ENCODE measurements at regions not wholly inside any gene's neighbourhood (a gene's known extent, or its start where the extent isn't known, plus 50 kb on each side); places are given as distances from the start of the nearest gene placed in this dataset.
A peak's percentile ranks its signal among the peaks of the same experiment; 100 is the strongest.
"Not testable (repeated sequence)": the region's sequence is repeated elsewhere in the genome, so short reads cannot be mapped to it uniquely, and the experiment has no call there.

DNA sequence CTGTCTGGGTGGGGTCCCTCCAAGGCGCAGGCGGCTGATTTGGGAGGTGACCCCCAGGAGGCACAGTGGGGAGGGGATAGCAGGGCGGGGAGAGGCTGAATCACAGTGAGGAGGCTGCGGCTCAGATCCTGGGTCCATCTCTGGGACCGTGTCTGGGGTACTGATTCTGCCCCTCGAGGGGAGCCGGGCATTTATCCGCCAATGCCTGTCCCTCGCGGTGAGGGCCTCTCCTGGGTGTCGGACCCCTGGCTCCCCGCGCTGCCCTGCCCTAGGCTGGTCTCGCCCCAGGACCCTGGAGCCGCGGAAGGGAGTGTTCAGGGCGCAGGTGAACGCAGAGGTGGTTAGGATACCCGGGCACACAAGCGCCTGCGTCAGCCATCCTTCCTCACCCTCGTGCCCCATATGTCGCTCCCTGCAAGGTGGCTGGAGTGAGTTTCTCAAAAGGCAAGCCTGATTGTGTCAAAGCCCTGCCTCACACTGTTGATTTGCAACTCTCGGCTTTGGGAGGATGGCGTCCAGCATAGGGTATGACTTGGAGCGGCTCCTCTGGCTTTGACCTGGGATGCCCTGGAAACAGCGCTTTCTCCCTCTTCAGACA lies 530.9 kb downstream of the PTPRU start:
- no peak for DNase-seq

DNA sequence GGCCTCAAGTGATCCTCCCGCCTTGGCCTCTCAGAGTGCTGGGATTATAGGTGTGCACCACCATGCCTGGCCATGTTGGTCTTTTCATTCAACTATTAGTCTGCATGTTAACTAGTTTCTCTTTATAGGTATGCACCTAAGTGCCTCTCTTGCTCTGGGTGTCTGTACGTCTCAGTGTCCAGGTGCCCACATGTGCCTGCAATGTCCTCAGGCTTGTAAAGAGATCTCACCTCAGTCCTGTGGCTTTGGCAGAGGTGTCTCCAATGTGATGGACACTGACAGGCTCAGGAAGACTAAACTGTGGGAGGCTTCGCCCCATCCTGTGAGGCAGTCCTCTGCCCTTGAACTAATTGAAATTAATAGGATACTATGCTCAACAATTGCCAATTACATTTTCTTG lies 526.3 kb downstream of the PTPRU start:
- no peak for DNase-seq

DNA sequence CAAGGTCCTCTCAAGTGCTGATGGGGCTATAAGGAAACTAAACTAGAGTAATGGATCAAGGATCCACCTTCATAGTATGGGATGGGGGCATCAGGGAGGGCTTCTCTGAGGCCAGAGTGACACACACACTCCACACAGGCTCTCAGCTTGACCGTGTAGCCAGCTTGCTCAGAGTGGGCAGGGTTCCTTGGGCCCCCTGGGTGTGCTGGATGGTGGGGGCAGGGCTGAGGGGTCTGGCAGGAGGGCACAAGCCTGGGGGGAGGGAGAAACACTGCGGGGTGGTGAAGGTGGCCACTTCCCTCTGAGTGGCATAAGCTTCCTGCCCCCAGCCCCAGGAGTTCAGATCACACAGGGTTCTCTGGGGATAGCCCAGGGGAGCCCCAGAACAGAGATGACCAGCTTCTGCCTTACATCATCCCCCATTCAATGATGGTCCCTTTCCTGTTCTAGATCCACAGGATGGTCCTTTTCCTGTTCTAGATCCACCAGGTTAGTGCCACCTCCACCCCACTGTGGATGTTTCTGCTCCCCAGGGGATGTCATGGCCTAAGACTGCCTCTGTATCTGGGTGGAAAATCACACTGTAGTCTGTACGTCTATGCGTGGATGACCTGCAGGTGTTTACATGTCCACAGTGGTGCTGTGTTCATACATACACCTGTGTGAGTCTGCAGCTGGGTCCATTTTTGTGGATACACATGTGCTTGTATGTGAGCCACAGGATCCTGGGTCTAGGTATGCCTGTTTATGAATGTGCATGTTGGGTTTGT lies 525.0 kb downstream of the PTPRU start:
- no peak for DNase-seq

DNA sequence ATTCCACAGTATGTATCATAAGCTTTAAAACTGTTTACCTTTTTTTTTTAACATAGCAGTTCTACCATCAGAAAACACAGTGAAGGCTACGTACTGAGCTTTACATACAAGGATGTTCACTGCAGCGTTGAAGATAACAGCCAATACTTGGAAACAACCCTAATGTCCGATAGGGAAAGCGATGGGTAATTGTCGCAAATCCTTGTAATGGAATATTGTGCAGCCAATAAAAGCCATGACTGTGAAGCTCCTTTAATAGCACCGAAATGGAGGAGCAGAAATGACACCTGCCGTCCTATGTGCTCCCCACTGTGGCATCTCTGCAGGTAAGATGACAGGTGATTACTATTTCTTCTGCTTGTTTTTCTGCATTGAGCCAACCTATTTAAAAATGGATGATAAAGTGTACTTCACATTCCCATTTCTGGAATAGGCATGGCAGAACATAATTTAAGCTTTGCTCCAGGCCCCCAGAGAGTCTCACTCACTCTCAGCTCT lies 523.8 kb downstream of the PTPRU start:
- no peak for DNase-seq

DNA sequence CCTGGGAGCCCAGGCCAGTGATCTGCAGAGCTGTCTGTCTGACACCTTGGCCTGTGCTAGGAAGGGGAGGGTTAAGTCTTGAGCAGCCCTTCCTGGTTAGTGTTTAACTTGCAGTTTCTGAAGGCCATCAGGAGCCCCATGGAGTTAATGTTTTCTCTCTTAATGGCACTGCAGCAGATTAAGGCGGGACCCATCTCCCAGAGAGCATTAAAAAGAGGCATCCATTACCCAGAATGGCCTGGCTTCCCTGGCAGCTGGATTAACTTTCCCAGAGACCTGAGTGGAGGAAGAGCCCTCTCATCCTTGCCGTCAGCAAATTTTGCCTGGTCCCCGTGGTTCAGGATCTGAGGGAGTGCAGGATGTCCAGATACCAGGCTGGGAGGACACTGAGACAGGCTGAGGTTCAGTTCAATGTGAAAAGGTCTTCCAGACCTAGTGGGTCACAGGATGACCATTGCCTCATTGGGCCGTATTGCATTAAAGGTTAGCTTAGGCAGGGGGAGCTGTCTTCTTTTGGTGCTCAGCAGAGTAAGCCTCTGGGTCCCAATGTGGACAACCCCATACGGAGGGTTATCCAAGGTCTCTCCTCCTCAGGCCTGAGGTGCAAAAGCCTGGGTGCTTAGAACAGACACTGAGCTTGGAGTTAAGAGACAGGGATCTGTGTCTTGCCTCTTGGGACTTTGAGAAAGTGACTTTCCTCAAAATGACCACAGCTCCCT lies 522.6 kb downstream of the PTPRU start:
- DNase-seq = peak; percentile 61

DNA sequence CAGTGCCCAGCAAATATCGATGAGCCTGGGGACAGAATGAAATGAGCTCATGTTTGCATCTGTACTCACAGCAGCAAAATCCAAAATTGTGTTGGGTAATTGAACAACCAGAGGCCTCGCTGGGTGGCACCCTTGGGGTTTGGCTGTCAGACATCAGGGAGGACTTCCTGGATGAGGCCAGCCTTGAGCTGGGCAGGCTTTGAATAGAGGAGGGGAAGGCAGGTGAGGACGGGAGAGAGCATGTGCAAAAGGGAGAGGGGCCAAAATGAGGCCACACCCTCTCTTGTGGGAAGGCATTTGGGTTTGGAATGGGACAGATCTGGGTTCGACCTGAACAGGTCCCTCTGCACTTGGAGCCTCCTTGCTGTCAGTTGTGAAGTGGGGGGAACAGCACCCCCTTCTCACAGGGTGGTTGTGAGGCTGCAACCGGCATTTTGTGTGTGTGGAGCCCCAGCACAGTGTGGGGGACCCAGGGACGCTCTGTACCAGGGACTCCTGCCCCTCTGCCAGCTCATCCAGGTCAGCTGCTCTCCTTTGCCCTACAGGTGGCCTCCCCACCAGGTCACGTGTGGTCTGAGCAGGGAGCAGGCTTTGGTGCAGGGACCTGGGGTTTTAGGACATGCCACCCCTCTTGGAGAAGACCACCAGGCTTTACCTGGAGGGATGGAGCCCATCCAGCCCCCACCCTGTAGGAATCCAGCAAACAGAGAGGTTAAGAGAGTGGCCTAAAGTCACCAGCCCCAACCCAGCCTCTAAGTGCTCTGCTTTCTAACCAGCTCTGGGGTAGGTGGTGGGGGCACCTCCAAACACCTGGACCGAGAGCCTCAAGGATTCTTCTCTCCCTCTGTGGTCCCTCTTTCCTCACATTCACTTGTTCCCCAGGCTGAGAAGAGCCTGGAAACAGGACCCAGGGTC lies 521.8 kb downstream of the PTPRU start:
- DNase-seq = no peak

DNA sequence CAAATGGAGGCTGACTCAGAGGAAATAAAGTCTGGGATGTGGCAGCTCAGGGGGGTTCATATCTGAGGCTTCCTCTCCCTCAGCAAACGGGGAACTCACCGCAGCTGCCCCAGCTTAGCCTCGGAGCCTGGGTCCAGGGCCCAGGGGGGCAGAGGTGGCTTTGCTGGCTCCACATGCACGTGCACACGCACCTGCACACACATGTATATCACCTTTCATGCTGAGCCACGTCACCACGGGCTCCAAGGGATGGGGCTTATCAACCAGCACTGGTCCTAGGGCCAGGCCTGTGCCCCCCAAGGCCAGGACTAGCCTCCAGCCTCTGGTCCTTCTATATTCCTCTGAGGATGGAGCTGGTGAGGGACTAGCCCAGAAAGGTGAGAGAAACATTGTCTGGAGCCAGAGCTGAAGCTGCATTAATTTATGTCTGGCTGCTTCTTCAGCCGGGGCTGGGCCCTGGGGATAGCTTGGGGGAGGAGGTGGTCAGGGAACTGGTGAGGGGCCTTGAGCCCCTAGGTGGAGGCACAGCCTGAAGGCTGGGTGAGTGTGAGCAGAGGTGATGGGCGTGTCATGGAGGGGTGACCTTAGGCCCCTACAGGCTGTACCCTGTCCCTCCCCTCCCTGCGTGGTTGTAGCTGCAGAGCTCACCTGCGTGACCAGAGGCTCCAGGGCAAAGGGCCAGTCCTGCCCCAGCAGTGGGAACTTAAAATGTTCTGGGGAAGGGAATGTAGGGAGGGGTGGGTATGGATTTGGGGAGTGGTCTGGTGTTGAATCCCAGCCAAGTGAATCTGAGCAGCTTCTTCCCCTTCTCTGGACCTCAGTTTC lies 520.8 kb downstream of the PTPRU start:
- DNase-seq = no peak

DNA sequence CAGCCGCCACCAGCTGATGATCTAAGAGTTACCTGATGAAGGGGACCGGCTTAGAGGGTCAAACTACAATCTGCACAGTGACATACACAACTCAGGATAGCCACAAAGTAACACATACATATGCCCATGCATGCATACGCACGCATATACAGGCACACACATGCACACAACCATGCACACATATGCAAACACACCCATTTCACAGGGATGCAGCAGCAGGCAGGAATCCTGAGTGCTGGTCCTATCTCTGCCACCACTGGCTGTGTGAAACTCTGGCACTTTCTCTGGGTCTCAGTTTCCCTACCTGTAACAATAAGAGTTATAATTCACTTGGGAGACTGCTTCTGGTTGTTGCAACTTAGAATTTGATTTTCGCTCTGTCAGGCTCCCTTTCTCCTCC lies 520.2 kb downstream of the PTPRU start:
- DNase-seq = no peak

DNA sequence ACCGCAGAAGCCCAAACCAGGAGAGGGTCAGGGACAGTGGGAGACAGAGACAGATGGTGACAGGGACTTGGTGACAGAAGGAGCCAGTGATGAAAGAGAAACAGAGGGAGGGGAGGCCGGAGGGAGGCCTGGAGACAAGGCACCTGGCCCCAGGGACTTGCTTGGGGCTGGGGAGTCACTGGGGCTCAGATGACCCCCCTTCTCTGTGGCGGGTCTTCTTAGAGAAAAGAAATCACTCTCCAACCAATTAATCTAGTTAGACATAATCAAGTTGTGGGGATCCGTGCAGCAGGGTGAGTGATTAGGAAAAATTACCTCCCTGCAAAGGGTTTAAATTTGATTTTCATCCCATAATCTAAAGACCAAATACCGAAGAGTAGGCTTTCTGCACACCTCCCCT lies 519.8 kb downstream of the PTPRU start:
- DNase-seq = no peak

DNA sequence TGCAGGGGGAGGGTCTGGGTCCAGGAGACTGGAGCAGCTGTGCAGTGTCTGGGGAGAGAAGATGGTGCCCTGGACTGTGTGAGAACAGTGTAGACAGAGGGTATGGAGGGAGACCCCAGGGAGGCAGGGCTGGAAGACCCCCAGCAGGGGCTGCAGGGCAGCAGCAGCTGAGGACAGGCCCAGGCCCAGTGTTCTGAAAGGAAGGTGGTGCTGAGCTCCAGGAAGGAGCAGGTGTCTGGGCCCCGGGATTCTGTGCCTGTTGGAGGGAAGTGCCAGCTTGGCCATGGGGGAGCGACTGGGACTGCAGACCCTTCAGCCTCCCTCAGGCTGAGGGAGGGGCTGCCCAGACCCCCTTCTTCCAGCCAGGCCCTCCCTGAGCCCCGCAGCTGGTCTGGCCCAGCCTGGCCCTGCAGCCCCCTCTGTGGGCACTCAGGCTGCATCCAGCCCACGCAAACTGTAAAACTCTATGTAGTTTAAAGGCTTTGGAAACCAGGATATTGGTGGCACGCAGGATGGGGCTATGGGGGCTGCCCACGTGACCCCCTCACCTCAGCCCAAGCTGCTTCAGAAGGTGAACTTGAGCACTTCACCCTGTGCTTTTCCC lies 519.2 kb downstream of the PTPRU start:
- not testable (repeated sequence) for DNase-seq

DNA sequence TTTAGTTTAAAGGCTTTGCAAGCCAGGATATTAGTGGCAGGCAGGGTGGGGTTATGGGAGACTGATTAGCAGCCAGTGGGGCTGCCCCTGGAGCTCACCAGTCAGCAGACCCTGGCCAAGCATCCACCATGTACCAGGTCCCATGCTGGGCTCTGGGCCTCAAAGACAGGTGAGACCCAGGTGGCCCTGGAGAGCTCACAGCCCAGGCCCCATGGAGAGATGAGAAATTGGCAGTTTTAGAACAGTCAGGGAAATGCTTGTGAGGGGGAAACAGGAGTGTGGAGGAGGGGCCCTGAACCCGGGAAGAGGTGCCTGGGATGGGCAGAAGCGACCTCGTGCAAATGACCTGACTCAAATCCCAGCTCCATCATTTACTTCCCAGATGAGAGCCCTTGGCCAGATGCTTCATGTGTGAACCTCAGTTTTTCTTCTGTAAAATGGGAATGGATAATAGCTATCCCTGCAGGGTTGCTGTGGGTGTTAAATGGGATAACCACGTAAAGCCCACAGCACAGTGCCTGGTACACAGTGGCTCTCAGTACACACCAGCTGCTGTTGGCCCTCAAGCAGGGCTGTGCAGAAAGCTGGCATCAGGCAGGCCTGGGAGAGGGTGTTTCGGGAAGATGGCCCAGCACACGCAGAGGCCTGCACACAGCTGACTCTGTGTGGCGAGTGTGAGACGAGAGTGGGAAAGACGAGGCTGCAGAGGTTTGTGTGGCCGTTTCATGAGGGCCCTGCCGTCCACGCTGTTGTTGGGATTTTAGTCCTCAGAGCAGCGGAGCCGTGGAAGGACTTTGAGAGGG lies 518.5 kb downstream of the PTPRU start:
- no peak for DNase-seq

DNA sequence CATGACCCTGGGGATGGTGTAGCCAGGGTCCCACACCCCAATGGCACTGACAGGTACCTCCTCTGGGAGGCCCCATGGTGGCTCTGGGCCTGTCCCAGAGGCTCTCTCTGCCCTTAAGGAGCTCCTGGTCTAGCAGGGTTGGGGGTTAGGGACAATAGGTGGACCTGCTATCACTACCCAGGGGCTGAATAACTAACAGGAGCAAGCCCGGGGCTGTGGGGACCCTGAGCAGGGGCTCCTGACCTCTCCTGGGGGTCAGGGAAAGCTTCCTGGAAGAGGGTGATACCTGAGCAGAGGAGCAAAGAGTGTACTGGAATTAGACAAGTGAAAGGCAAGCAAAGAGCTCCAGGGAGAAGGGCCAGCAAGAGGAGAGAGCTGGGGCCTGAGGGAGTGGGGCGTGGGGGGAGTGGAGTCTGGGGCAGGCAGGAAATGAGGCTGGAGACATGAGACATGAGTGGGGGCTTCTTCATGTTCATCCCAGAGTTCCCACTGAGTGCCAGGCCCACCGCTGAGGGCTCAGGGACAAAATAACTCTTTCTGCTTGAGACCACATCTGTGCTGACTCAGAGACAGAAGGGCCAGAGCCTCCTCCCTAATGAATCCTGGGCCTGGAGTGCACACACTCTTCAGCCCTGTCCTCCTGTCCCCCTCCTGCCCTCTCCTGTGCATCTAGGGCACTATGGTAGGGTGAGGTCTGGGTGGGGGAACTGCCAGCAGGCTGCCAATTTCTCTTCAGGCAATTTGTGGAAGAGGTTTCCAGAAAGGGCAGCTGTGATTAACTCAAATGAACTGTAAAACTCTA lies 517.6 kb downstream of the PTPRU start:
- DNase-seq = no peak

DNA sequence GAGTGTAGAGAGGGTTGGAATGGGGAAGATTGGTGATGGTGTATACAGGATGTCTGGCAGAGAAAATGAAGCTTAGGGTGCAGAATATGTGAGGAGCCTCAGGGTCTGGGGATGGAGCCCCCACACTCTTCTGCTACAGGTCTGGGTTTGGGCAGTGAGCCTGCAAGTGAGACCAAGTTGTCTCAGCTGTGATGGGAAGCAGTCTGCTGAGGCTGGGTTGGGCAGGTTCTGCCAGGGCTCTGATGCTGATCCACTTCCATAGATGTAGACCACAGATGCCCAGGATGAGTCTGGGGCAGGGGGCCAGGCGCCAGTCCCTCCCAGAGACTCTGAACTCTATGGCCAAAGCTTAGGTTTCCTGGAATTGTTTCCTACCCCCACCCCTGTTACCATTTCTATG lies 516.9 kb downstream of the PTPRU start:
- DNase-seq = no peak

DNA sequence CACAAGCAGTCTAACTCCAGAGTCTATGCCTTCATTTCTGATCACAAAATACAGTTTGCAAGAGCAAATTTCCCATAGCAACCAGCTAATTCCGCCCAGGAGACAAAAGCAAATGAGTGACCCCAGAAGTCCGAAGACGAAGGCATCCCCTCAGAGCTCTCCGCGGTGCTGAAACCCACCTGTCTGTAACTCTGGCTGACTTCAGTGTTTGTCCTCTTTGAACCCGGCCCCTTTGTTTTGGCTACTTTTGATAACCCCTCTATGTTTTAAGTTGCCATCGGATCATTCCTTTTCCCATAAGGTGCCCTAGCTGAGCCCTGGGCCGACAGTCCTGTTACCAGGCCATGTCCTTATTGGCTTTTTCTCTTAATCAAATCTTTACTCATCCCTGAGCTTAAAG lies 515.8 kb downstream of the PTPRU start:
- no peak for DNase-seq

DNA sequence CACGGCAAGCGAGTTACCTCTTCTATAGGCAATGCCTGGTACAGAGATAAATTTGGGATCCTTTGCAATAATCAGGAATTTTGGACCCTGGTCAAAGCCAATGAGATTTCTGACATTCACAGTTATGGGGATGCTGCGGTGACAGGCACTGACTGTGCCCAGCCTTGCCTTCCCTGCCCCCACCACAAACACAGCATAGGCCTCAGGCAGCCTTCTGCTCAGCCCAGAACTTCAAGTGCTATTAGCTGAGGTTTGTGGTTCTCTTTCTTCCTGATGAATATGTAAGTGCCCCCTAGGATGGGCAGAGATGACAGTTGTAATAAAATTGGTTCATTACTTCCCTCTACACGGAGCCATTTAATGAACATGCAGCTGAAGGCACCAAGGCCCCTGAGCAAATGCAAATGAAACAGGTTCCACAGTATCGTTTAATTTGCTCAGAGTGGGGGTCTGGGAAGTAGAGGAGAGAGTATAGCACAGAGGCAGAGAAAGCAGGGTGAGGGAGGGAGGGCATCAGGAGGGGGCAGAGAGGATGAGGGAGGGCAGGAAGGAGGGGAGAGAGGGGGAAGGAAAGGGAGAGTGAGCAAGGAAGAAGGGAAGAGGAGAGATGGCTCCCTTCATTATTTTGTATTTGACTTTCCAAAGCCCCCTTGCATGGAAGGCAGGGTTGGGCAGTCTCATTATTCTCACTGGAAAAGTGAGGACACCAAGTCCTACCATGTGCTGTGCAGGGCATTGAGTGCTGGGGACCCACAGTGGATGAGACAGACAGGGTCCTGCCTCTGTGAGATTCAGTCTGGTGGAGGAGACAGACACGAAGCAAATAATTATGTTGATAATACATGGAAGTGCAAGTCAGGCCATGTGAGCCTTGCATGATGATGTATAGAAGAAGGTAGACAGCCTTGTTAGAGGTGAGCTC lies 513.0 kb downstream of the PTPRU start:
- DNase-seq = peak; percentile 71

DNA sequence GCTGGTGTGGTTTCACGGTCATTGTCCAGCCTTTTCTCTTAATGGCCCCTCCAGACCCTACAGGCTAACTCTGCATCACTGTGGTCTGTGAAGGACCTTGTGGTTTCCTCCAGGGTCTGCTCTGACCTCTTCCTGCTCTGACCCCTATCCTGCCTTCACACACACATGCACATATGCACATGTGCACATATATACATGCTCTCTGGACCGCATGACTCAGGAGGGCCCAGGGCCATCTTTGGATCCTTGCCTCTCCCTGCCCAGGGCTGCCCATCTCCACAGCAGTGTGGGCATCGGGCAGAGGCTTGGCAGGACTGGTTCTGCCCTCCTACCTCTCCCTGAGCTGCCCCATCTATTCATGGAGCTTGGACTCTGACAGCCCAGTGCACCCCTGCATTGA lies 510.9 kb downstream of the PTPRU start:
- no peak for DNase-seq

DNA sequence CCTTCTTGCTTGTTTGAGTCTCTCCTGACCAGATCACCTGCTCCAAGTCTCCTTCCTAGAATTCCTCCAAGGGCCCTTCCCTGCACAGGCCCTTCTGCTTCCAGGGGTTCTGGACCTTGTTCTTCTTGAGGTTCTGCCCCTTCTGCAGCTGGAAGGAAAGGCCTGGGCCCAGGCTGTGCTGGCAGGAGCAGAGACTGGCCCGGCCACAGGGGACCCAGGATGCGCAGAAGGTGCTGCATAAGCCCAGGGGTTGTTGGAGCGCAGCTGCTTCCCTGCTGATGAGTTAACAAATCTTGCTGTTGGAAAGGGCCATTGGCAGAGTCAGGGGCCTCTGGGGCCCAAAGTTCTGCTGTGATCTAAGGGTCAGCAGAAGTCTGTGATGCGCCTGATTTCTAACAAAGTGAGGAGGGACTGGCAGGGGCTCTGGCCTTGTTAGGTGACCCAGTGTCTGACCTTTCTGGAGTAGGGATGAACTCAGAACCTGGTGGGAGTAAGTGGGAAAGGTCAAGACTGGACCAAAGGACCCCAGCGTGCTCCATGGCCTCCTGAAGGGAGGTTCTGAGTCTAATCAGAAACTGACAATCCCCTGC lies 509.8 kb downstream of the PTPRU start:
- DNase-seq = no peak
